SK-N-MC (cell line): ENCODE measurements at regions not wholly inside any gene's neighbourhood (a gene's known extent, or its start where the extent isn't known, plus 50 kb on each side); places are given as distances from the start of the nearest gene placed in this dataset.

Source experiments
- DNase-seq: peaks from one replicate; pipeline ENCODE4 v3.0.0-alpha.2; 2011; ENCODE audit warnings: low read depth, low spot score
- H3K27ac ChIP-seq: fragments of 200-600 bp; sonication (generic); 2 replicates; pipeline ENCODE4 v1.5.1; 2016; ENCODE audit warnings: mixed run types
- H3K36me3 ChIP-seq: fragments of 200-600 bp; sonication (generic); 2 replicates; pipeline ENCODE4 v1.6.1; 2017; ENCODE audit warnings: antibody characterized with exemption, low read length, mixed read lengths; ENCODE audit not compliant: insufficient read depth
- H3K4me3 ChIP-seq: fragments of 200-600 bp; sonication (generic); 2 replicates; pipeline ENCODE4 v1.5.1; 2016
- H3K9ac ChIP-seq: fragments of 200-600 bp; sonication (generic); 2 replicates; pipeline ENCODE4 v1.8.0; 2017; ENCODE audit warnings: mixed run types, mixed read lengths; ENCODE audit not compliant: insufficient read length
- H3K9me3 ChIP-seq: fragments of 200-600 bp; sonication (generic); 2 replicates; pipeline ENCODE4 v1.6.1; 2017; ENCODE audit warnings: low read depth, mild to moderate bottlenecking, antibody characterized with exemption, low read length, moderate library complexity, mixed read lengths
- EZH2 ChIP-seq: fragments of 200-600 bp; sonication (generic); IDR thresholded peaks from one replicate; pipeline ENCODE4 v1.6.1; 2017; ENCODE audit warnings: antibody characterized with exemption
- FOXP2 ChIP-seq: optimal IDR thresholded peaks from 2 replicates; pipeline ENCODE3; 2011; ENCODE audit warnings: mild to moderate bottlenecking, moderate library complexity; ENCODE audit not compliant: insufficient read depth; ENCODE audit errors: extremely low read length, control extremely low read depth
- POLR2AphosphoS5 ChIP-seq: IDR thresholded peaks from 2 replicates; pipeline ENCODE4 v1.6.1; 2012; ENCODE audit warnings: mild to moderate bottlenecking, low read depth, low read length, borderline replicate concordance

GRCh38 chr20:7459083-7459482 lies 481.2 kb downstream of the HAO1 start:
- no peak for TF ChIP-seq POLR2AphosphoS5
- TF ChIP-seq EZH2, result no peak
- no peak for TF ChIP-seq FOXP2
- H3K27ac ChIP-seq, result no peak overlapping the region
- no peak overlapping the region for H3K4me3 ChIP-seq
- no peak for DNase-seq
- H3K36me3 ChIP-seq, result no peaks in the 10 kb centered on the region
- no peak overlapping the region for H3K9ac ChIP-seq
- H3K9me3 ChIP-seq, result no peaks in the 10 kb centered on the region

DNA sequence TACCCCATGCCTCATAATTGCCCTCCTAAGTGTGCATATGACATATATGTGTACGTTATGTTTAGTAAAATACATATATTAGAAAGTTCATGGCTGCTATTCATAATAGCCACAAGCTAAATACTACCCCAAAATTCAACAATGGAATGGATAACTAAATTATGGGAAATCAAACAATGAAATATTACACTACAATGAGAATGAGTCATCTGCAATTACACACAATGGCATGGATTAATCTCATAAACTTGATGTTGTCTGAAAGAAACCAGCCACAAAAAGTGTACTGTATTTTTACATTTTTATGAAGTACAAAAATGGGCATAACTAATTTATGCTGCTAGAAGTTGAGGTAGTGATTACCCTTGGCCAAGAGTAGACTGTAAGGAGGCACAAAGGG lies 477.0 kb downstream of the HAO1 start:
- H3K9me3 ChIP-seq, result no peaks in the 10 kb centered on the region
- no peak overlapping the region for H3K4me3 ChIP-seq
- H3K27ac ChIP-seq, result no peak overlapping the region
- no peaks in the 10 kb centered on the region for H3K36me3 ChIP-seq
- no peak overlapping the region for H3K9ac ChIP-seq
- TF ChIP-seq FOXP2 (no peak), POLR2AphosphoS5 (no peak), EZH2 (no peak)
- DNase-seq, result no peak

GRCh38 chr20:7470912-7471311 lies 469.3 kb downstream of the HAO1 start:
- H3K27ac ChIP-seq, result no peak overlapping the region
- TF ChIP-seq POLR2AphosphoS5 (no peak), FOXP2 (no peak)
- H3K36me3 ChIP-seq, result no peaks in the 10 kb centered on the region
- no peak overlapping the region for H3K9ac ChIP-seq
- DNase-seq, result no peak
- no peaks in the 10 kb centered on the region for H3K9me3 ChIP-seq
- no peak overlapping the region for H3K4me3 ChIP-seq

GRCh38 chr20:7490288-7490687 lies 450.0 kb downstream of the HAO1 start:
- H3K36me3 ChIP-seq, result no peaks in the 10 kb centered on the region
- DNase-seq, result no peak
- H3K4me3 ChIP-seq, result no peak overlapping the region
- TF ChIP-seq EZH2 (no peak), FOXP2 (no peak), POLR2AphosphoS5 (no peak)
- H3K27ac ChIP-seq, result no peak overlapping the region
- H3K9ac ChIP-seq, result no peak overlapping the region
- no peaks in the 10 kb centered on the region for H3K9me3 ChIP-seq

DNA sequence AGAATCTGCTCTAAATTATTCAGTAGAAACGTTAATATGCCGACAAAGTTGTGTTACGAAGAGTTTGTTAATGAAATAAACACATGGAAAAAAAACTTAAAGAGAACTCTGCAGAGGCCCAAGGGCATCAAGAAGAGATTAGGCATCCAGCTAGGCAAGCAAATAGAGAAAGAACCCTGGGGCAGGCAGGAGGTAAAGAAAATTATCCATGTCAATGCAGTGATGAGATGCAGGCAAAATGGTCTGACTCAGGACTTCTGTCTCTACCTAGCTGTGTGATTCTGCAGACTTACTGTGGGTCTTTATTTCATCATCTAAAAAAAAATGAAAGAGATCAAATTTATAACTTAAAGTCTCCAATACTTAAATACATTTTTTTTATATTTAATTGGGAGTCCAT lies 448.0 kb downstream of the HAO1 start:
- Histone ChIP-seq H3K27ac (no peak overlapping the region), H3K4me3 (no peak overlapping the region), H3K9me3 (no peaks in the 10 kb centered on the region), H3K9ac (no peak overlapping the region), H3K36me3 (no peaks in the 10 kb centered on the region)
- DNase-seq, result no peak
- no peak for TF ChIP-seq FOXP2
- TF ChIP-seq EZH2, result no peak
- TF ChIP-seq POLR2AphosphoS5, result no peak

DNA sequence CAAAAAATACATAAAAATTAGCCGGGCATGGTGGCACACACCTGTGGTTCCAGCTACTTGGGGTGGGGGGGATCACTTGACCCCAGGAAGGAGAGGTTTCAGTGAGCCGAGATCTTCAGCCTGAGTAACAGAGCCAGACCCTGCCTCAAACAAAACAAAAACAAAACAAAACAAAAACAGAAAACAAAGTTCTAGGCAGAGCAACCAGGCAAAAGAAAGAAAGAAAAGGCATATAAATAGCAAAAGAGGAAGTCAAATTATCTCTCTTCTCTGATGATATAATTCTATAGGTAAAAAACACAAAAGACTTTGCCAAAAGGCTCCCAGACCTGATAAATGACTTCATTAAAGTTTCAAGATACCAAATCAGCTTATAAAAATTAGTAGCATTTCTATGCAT lies 446.9 kb downstream of the HAO1 start:
- Histone ChIP-seq H3K27ac (no peak overlapping the region), H3K4me3 (no peak overlapping the region), H3K9me3 (no peaks in the 10 kb centered on the region), H3K9ac (no peak overlapping the region), H3K36me3 (no peaks in the 10 kb centered on the region)
- TF ChIP-seq FOXP2 (no peak), POLR2AphosphoS5 (no peak), EZH2 (no peak)
- no peak for DNase-seq

- H3K9ac ChIP-seq, result no peak overlapping the region
- H3K36me3 ChIP-seq, result no peaks in the 10 kb centered on the region
- no peak overlapping the region for H3K4me3 ChIP-seq
- H3K27ac ChIP-seq, result no peak overlapping the region
- no peak for DNase-seq
- H3K9me3 ChIP-seq, result no peaks in the 10 kb centered on the region
- TF ChIP-seq EZH2 (no peak), FOXP2 (no peak), POLR2AphosphoS5 (no peak)
These were observed 443.8 kb downstream of the HAO1 start for GRCh38 chr20:7496394-7496991.

GRCh38 chr20:7497985-7498384 lies 442.3 kb downstream of the HAO1 start:
- TF ChIP-seq FOXP2, result no peak
- TF ChIP-seq POLR2AphosphoS5, result no peak
- TF ChIP-seq EZH2, result no peak
- Histone ChIP-seq H3K4me3 (no peak overlapping the region), H3K9ac (no peak overlapping the region), H3K9me3 (no peaks in the 10 kb centered on the region), H3K27ac (no peak overlapping the region), H3K36me3 (no peaks in the 10 kb centered on the region)
- no peak for DNase-seq

DNA sequence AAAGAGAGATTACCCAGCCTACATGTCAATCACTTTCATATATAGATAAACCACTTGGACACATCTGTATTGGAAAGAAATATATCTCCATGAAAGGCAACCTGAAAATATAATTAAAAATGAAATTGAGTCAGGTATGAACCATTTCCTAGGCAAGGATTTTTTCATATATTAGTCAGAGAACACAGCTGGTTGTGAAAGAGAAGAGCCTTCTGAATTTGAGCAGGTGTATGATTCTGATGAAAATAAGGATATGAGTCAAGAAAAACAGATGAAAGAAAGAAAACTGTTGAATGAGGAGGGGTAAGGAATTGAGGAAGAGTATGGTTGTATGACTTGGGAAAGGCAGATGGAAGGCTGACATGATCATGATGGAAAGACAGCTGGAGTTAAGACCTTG lies 441.1 kb downstream of the HAO1 start:
- Histone ChIP-seq H3K36me3 (no peaks in the 10 kb centered on the region), H3K9me3 (no peaks in the 10 kb centered on the region), H3K27ac (no peak overlapping the region), H3K4me3 (no peak overlapping the region), H3K9ac (no peak overlapping the region)
- DNase-seq, result no peak
- TF ChIP-seq FOXP2, result no peak
